ENCODE measurements at regions not wholly inside any gene's neighbourhood (a gene's known extent, or its start where the extent isn't known, plus 50 kb on each side); places are given as distances from the start of the nearest gene placed in this dataset.

- Mint-ChIP-seq H3K36me3 (no peaks in the 10 kb centered on the region), H3K27me3 (ENCODE audit: low read depth in 3 of 3) (peaks cover 0 to 1% (median 0%) of the 10 kb centered on the region in 3 donors), H3K9me3 (no peaks in the 10 kb centered on the region), H3K4me1 (no peaks in the 10 kb centered on the region), H3K27ac (no peak overlapping the region), H3K4me3 (no peak overlapping the region)
- no peaks in the 10 kb centered on the region for H3K36me3 ChIP-seq (replicated peaks in 1 of 2; ENCODE audit: control insufficient read depth in 1 of 2, insufficient read depth in 2 of 2, low read length in 2 of 2)
- no peaks in the 10 kb centered on the region for H3K27me3 ChIP-seq (ENCODE audit: control insufficient read depth in 2 of 2, insufficient read depth in 2 of 2, low read length in 2 of 2)
- intact Hi-C loops (cut with micrococcal nuclease): no loop called here
- no peak overlapping the region for H3K4me3 ChIP-seq (replicated peaks in 1 of 3; ENCODE audit: low read depth in 2 of 3, low read length in 3 of 3)
- no peak overlapping the region for H2AFZ ChIP-seq (ENCODE audit: insufficient read depth, low read depth, low read length, poor library complexity, severe bottlenecking)
- H3K4me1 ChIP-seq (ENCODE audit: control insufficient read depth in 1 of 2, insufficient read depth in 2 of 2, low read length in 2 of 2): no peaks in the 10 kb centered on the region
- TF ChIP-seq CTCF (IDR thresholded peaks at IDR 0.05): no peak
- no peak for DNase-seq
- no peaks in the 10 kb centered on the region for H4K20me1 ChIP-seq (ENCODE audit: insufficient read depth, low read length)
- no CpG with 5 or more reads among the region's 2 CpGs for WGBS (ENCODE audit: insufficient coverage)
- no peaks in the 10 kb centered on the region for H3K9me3 ChIP-seq (replicated peaks in 1 of 2; ENCODE audit: control insufficient read depth in 1 of 2, insufficient read depth in 1 of 2, low read length in 2 of 2)
- H3K79me2 ChIP-seq (ENCODE audit: insufficient read depth, low read length): no peaks in the 10 kb centered on the region
- no peak overlapping the region for H3K27ac ChIP-seq (ENCODE audit: low read depth in 1 of 2, low read length in 2 of 2)
- H3K9ac ChIP-seq (ENCODE audit: insufficient read depth, low read length, poor library complexity, severe bottlenecking): no peak overlapping the region
- H3K4me2 ChIP-seq (replicated peaks; ENCODE audit: extremely low read depth, low read length, poor library complexity, severe bottlenecking): no peak overlapping the region
Observed at GRCh38 chr14:29042551-29042950, 276.0 kb downstream of the FOXG1 start.

DNA sequence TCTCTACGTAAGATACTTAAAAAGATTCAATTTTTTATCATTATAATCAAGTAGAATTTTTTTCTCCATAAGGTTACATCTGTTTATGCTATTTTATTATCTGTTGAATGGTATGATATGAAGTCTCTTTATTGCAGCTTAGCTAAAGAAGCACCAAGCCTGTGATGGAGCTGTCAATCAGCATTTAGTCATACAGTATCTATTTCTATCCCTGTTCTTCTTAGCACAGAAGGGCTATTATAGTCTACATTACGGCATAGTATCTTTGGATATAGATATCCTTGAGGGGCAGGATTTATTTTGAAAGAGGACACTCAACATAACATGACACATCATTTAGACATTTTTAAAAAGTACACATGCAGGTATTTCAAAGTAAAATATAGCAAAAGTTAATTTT, 277.1 kb downstream of the FOXG1 start:
- no peak for TF ChIP-seq CTCF (IDR thresholded peaks at IDR 0.05)
- Histone ChIP-seq H3K27me3 (ENCODE audit: control insufficient read depth in 2 of 2, insufficient read depth in 2 of 2, low read length in 2 of 2) (no peaks in the 10 kb centered on the region), H3K9ac (ENCODE audit: insufficient read depth, low read length, poor library complexity, severe bottlenecking) (no peak overlapping the region), H3K36me3 (replicated peaks in 1 of 2; ENCODE audit: control insufficient read depth in 1 of 2, insufficient read depth in 2 of 2, low read length in 2 of 2) (no peaks in the 10 kb centered on the region), H4K20me1 (ENCODE audit: insufficient read depth, low read length) (no peaks in the 10 kb centered on the region), H3K79me2 (ENCODE audit: insufficient read depth, low read length) (no peaks in the 10 kb centered on the region), H3K27ac (ENCODE audit: low read depth in 1 of 2, low read length in 2 of 2) (no peak overlapping the region), H3K4me1 (ENCODE audit: control insufficient read depth in 1 of 2, insufficient read depth in 2 of 2, low read length in 2 of 2) (no peaks in the 10 kb centered on the region), H3K4me2 (replicated peaks; ENCODE audit: extremely low read depth, low read length, poor library complexity, severe bottlenecking) (no peak overlapping the region), H3K9me3 (replicated peaks in 1 of 2; ENCODE audit: control insufficient read depth in 1 of 2, insufficient read depth in 1 of 2, low read length in 2 of 2) (no peaks in the 10 kb centered on the region), H3K4me3 (replicated peaks in 1 of 3; ENCODE audit: low read depth in 2 of 3, low read length in 3 of 3) (no peak overlapping the region), H2AFZ (ENCODE audit: insufficient read depth, low read depth, low read length, poor library complexity, severe bottlenecking) (no peak overlapping the region)
- H3K9me3 Mint-ChIP-seq: peaks cover 0 to 2% (median 0%) of the 10 kb centered on the region in 7 donors
- peaks cover 0 to 1% (median 0%) of the 10 kb centered on the region in 3 donors for H3K27me3 Mint-ChIP-seq (ENCODE audit: low read depth in 3 of 3)
- no peak overlapping the region for H3K27ac Mint-ChIP-seq
- intact Hi-C loops (cut with micrococcal nuclease): no loop called here
- no peak overlapping the region for H3K4me3 Mint-ChIP-seq
- no peak for DNase-seq
- H3K4me1 Mint-ChIP-seq: no peaks in the 10 kb centered on the region
- WGBS (ENCODE audit: insufficient coverage): no CpG with 5 or more reads among the region's 2 CpGs
- H3K36me3 Mint-ChIP-seq: no peaks in the 10 kb centered on the region
